OCI-LY3 (cell line): ENCODE measurements at regions not wholly inside any gene's neighbourhood (a gene's known extent, or its start where the extent isn't known, plus 50 kb on each side); places are given as distances from the start of the nearest gene placed in this dataset.

Source experiments
- H2AFZ ChIP-seq: fragments of 200-600, 300-600 bp; shearing (Covaris generic); 2 replicates; pipeline ENCODE4 v1.6.0; 2014; ENCODE audit warnings: antibody characterized with exemption, low read depth, low read length
- H3K27ac ChIP-seq: fragments of 200-600, 300-600 bp; sonication (generic); 2 replicates; pipeline ENCODE4 v1.5.1; 2014; ENCODE audit warnings: mild to moderate bottlenecking, low read length, moderate library complexity, mixed read lengths
- H3K27me3 ChIP-seq: fragments of 200-600, 300-600 bp; sonication (generic); 2 replicates; pipeline ENCODE4 v1.6.1; 2014; ENCODE audit warnings: low read depth, low read length, mixed read lengths
- H3K36me3 ChIP-seq: fragments of 200-600, 300-600 bp; sonication (generic); replicated peaks from 2 replicates; pipeline ENCODE3; 2014; ENCODE audit warnings: low read depth, low read length, mixed read lengths
- H3K4me1 ChIP-seq: fragments of 300-600, 200-600 bp; sonication (generic); 2 replicates; pipeline ENCODE4 v1.6.1; 2014; ENCODE audit warnings: low read length, mixed read lengths
- H3K4me2 ChIP-seq: fragments of 200-600, 300-600 bp; sonication (generic); 2 replicates; pipeline ENCODE4 v1.6.1; 2014; ENCODE audit warnings: low read length, mixed read lengths
- H3K4me3 ChIP-seq: fragments of 300-600, 200-600 bp; sonication (generic); 2 replicates; pipeline ENCODE4 v1.5.1; 2014; ENCODE audit warnings: antibody characterized with exemption, mild to moderate bottlenecking, low read length, moderate library complexity
- H3K79me2 ChIP-seq: fragments of 300-600, 200-600 bp; shearing (Covaris generic); 2 replicates; pipeline ENCODE4 v1.6.1; 2014; ENCODE audit warnings: mild to moderate bottlenecking, low read length, mixed read lengths
- H3K9ac ChIP-seq: fragments of 300-600, 200-600 bp; shearing (Covaris generic); 2 replicates; pipeline ENCODE4 v1.6.0; 2014; ENCODE audit warnings: mild to moderate bottlenecking, low read length, moderate library complexity
- H3K9me3 ChIP-seq: fragments of 200-600, 300-600 bp; shearing (Covaris generic); 2 replicates; pipeline ENCODE4 v1.6.1; 2014; ENCODE audit warnings: low read length, mixed read lengths; ENCODE audit not compliant: insufficient read depth
- H4K20me1 ChIP-seq: fragments of 200-600, 300-600 bp; sonication (generic); 2 replicates; pipeline ENCODE4 v1.6.1; 2016; ENCODE audit warnings: low read length, mixed read lengths; ENCODE audit not compliant: insufficient read depth
- EZH2phosphoT487 ChIP-seq: fragments of 200-600 bp; shearing (Covaris generic); IDR thresholded peaks from 2 replicates; pipeline ENCODE4 v1.6.1; 2018; ENCODE audit warnings: antibody characterized with exemption, mixed run types, low read depth
- TF ChIP-seq, protein P1 (sequence below): fragments of 200-600, 300-600 bp; sonication (generic); IDR thresholded peaks from 2 replicates; pipeline ENCODE4 v1.5.1; 2014; ENCODE audit warnings: antibody characterized with exemption, low read length, low read depth

DNA sequence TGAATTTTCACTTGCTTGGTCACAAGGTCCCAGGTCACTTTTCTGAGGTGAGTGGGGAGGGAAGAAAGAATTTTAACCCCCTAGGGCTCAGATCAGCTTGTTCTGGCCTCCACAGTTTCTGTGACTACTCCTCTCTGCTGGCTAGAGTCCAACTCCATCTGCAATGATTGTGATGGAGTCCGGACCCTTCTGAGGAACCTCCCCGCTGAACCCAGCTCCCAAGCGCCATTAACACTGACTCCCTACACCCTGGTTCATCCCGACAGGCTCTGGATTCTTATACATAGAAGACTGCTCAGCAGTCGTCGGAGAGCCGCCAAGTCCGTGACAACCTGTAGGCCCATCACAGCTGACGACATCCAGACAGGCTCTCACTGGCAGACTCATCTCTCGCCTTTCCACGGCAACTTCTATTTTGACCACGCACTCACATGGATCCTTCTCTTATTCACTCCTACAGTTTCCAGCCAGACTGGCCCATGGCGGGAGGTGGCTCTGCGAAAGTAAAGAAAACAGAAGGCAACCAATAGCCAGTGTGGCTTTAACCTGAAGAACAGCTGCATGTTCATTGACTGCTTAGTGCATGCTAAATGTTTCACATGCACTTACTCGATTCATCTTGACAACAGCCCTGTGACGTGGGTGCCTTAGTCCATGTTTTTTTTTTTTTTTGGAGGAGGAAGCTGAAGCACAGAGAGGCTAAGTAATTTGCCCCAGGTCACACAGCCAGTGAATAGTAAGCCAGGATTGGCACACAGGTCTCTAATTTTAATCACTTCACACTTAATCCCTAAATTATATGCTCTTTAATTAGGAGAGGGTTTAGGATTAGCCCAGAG is 68.0 kb upstream of the PRDM11 start:
- Histone ChIP-seq H3K27me3 (no peaks in the 10 kb centered on the region), H3K79me2 (no peaks in the 10 kb centered on the region), H2AFZ (no peak overlapping the region), H3K4me3 (no peak overlapping the region), H3K9ac (no peak overlapping the region), H3K27ac (no peak overlapping the region), H3K4me1 (peaks cover 41% of the 10 kb centered on the region), H3K9me3 (no peaks in the 10 kb centered on the region), H3K36me3 (no peaks in the 10 kb centered on the region), H4K20me1 (no peaks in the 10 kb centered on the region), H3K4me2 (no peak overlapping the region)
- TF ChIP-seq, protein P1, sequence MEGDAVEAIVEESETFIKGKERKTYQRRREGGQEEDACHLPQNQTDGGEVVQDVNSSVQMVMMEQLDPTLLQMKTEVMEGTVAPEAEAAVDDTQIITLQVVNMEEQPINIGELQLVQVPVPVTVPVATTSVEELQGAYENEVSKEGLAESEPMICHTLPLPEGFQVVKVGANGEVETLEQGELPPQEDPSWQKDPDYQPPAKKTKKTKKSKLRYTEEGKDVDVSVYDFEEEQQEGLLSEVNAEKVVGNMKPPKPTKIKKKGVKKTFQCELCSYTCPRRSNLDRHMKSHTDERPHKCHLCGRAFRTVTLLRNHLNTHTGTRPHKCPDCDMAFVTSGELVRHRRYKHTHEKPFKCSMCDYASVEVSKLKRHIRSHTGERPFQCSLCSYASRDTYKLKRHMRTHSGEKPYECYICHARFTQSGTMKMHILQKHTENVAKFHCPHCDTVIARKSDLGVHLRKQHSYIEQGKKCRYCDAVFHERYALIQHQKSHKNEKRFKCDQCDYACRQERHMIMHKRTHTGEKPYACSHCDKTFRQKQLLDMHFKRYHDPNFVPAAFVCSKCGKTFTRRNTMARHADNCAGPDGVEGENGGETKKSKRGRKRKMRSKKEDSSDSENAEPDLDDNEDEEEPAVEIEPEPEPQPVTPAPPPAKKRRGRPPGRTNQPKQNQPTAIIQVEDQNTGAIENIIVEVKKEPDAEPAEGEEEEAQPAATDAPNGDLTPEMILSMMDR = no peak
- no peak for TF ChIP-seq EZH2phosphoT487

DNA sequence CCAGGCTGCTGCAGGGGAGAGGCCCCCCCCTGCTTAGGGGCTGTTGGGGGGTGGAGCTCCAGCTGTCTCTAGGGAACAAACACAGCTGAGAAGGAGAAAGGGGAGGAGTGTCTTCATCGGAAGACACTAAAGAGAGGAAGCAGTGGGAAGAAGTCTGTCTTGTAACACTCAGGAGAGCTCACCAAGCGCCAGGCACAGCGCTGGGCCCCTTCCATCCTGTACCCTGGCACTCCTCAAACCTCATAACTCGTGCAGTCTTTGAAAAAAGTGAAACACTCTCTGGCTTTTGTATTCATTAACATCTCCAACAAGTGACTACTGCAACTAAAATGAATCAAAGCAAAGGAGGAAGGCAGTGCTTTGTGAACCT is 67.4 kb upstream of the PRDM11 start:
- peaks cover 47% of the 10 kb centered on the region for H3K4me1 ChIP-seq
- no peaks in the 10 kb centered on the region for H4K20me1 ChIP-seq
- H3K9ac ChIP-seq = no peak overlapping the region
- H3K9me3 ChIP-seq = no peaks in the 10 kb centered on the region
- no peak overlapping the region for H3K27ac ChIP-seq
- H3K4me3 ChIP-seq = no peak overlapping the region
- no peaks in the 10 kb centered on the region for H3K36me3 ChIP-seq
- no peaks in the 10 kb centered on the region for H3K27me3 ChIP-seq
- no peaks in the 10 kb centered on the region for H3K79me2 ChIP-seq
- no peak overlapping the region for H2AFZ ChIP-seq
- no peak overlapping the region for H3K4me2 ChIP-seq
- TF ChIP-seq EZH2phosphoT487 = no peak
- TF ChIP-seq, protein P1 = no peak

DNA sequence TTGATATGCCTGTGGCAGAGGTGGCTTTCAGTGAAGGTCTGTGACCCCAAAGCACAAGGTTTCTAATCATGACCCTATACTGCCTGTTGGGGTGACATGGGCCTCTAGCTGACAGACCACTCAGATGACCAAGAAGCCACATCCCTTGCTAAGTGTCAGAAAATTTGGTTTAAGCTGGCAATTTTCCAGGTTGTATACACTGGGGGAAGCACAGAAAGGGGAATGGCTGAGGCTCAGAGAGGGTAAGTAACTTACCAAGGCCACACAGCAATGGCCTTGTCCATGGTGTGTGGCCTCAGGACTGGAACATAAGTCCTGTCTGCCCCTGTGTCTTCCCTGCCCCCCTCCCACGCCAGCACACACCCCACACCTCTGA is 66.9 kb upstream of the PRDM11 start:
- no peaks in the 10 kb centered on the region for H4K20me1 ChIP-seq
- H3K9me3 ChIP-seq = no peaks in the 10 kb centered on the region
- H3K4me1 ChIP-seq = peaks cover 48% of the 10 kb centered on the region
- no peak overlapping the region for H3K4me3 ChIP-seq
- TF ChIP-seq, protein P1 = no peak
- no peak for TF ChIP-seq EZH2phosphoT487
- peak overlapping the region; percentile 51; the same call in 1 of the 2 replicates for H3K9ac ChIP-seq
- no peak overlapping the region; the same call in 1 of the 2 replicates for H2AFZ ChIP-seq
- H3K79me2 ChIP-seq = no peaks in the 10 kb centered on the region
- peak overlapping the region; percentile 52 for H3K4me2 ChIP-seq
- H3K27me3 ChIP-seq = no peaks in the 10 kb centered on the region
- no peaks in the 10 kb centered on the region for H3K36me3 ChIP-seq
- H3K27ac ChIP-seq = no peak overlapping the region

DNA sequence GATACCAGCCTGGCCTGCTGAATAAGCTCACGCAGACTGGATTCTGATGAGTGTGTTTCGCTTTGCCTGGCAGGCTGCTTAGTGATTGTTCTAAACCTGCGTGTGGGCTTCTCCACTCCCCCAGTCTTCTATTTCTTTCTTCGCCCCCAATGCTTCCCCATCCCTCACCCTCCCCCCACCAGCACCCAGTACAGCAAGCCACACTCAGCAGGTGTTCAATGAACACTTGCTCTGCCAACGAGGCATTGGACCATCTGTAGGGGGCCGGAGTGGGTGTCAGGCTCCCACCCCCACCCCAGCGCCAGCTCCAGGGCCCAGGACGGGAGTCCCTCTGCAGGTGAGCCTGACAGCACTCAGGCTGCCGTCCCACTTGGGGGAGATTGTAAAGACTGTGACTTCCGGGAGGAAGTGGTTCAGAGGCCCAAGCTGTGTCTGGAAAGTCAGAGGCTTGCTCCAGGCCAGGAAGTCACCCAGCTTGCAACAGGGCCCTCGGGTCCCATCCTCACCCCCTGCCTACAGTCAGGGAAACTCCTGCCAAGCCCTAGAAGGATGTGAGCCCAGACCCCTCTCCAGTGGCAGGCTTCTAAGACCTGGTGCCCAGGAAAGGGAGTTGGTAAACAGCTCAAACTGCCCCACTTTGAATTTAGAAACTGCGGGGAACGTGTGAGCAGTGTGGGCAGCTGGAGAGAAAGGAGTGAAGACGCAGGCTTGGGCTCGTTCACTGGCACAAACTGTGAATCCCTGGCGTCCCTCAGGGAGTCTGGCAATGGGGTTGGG is 66.3 kb upstream of the PRDM11 start:
- H3K4me1 ChIP-seq = peaks cover 48% of the 10 kb centered on the region
- TF ChIP-seq, protein P1 = no peak
- TF ChIP-seq EZH2phosphoT487 = no peak
- no peaks in the 10 kb centered on the region for H3K79me2 ChIP-seq
- no peaks in the 10 kb centered on the region for H3K9me3 ChIP-seq
- H2AFZ ChIP-seq = peak overlapping the region; percentile 95
- peak overlapping the region; percentile 52 for H3K4me2 ChIP-seq
- H3K27me3 ChIP-seq = no peaks in the 10 kb centered on the region
- no peaks in the 10 kb centered on the region for H3K36me3 ChIP-seq
- peak overlapping the region; percentile 30; the same call in 1 of the 2 replicates for H3K4me3 ChIP-seq
- H3K27ac ChIP-seq = peak overlapping the region; percentile 50
- H4K20me1 ChIP-seq = no peaks in the 10 kb centered on the region
- peak overlapping the region; percentile 51; the same call in 1 of the 2 replicates for H3K9ac ChIP-seq
